ENCODE measurements at regions not wholly inside any gene's neighbourhood (a gene's known extent, or its start where the extent isn't known, plus 50 kb on each side); places are given as distances from the start of the nearest gene placed in this dataset.
"Not testable (repeated sequence)": the region's sequence is repeated elsewhere in the genome, so short reads cannot be mapped to it uniquely, and the experiment has no call there.

DNA sequence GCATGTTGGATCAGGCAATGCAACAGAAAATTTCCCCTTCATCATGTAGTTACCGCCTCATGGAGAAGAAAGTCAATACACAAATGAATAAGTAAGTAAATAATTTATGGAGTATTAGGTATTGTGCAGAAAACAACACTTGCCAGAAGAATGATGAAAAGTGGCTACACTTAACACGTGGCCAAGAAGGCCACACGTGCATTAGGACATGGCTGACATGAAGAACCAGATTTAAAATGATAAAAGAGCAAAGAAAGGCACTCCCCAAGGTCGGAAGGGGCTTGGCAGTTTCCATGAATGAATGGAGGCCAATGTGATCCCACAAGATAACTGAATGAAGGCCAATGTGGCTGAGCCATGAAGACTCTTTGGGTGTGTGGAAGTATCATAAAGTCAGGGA, 447.2 kb downstream of the DOK5 start:
- intact Hi-C loops (cut with DNase I): no loop called here
- Histone ChIP-seq H3K9me3 (no peaks in the 10 kb centered on the region), H3K36me3 (no peaks in the 10 kb centered on the region), H3K27me3 (no peaks in the 10 kb centered on the region), H3K4me1 (no peaks in the 10 kb centered on the region), H3K4me3 (no peak overlapping the region), H3K27ac (no peak overlapping the region)
- ATAC-seq (no peak), DNase-seq (no peak)
- 54 to 62% (median 59%) methylated on average over 4 of the region's 4 CpGs for WGBS, 4 donors
- TF ChIP-seq, protein P1, sequence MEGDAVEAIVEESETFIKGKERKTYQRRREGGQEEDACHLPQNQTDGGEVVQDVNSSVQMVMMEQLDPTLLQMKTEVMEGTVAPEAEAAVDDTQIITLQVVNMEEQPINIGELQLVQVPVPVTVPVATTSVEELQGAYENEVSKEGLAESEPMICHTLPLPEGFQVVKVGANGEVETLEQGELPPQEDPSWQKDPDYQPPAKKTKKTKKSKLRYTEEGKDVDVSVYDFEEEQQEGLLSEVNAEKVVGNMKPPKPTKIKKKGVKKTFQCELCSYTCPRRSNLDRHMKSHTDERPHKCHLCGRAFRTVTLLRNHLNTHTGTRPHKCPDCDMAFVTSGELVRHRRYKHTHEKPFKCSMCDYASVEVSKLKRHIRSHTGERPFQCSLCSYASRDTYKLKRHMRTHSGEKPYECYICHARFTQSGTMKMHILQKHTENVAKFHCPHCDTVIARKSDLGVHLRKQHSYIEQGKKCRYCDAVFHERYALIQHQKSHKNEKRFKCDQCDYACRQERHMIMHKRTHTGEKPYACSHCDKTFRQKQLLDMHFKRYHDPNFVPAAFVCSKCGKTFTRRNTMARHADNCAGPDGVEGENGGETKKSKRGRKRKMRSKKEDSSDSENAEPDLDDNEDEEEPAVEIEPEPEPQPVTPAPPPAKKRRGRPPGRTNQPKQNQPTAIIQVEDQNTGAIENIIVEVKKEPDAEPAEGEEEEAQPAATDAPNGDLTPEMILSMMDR (IDR thresholded peaks at IDR 0.05): no peak
- no peak for TF ChIP-seq POLR2A (IDR thresholded peaks at IDR 0.05)

DNA sequence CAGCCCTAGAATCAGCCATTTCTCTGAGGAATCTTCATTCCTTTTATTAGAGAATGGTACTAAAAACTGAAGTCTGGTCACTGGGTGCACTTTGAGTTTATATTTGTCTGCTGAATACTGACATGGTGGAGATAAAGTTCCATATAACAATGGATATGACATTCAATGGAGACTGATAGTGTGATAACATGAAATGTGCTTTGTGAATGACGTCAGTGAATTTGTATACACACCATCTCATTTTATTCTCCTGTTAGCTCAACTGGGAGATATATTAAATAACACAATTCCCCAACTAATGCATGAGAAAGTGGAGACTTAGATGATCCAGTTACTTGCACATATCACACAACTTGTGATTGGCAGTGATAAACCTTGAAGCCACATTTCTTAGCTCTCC, 446.7 kb downstream of the DOK5 start:
- Histone ChIP-seq H3K27me3 (no peaks in the 10 kb centered on the region), H3K27ac (no peak overlapping the region), H3K9me3 (no peaks in the 10 kb centered on the region), H3K4me1 (no peaks in the 10 kb centered on the region), H3K36me3 (no peaks in the 10 kb centered on the region), H3K4me3 (no peak overlapping the region)
- DNase-seq (no peak), ATAC-seq (no peak)
- intact Hi-C loops (cut with DNase I): no loop called here
- WGBS, 4 donors: 51 to 67% (median 56%) methylated on average over 1 of the region's 1 CpG
- TF ChIP-seq, protein P1 (IDR thresholded peaks at IDR 0.05): no peak
- no peak for TF ChIP-seq POLR2A (IDR thresholded peaks at IDR 0.05)

DNA sequence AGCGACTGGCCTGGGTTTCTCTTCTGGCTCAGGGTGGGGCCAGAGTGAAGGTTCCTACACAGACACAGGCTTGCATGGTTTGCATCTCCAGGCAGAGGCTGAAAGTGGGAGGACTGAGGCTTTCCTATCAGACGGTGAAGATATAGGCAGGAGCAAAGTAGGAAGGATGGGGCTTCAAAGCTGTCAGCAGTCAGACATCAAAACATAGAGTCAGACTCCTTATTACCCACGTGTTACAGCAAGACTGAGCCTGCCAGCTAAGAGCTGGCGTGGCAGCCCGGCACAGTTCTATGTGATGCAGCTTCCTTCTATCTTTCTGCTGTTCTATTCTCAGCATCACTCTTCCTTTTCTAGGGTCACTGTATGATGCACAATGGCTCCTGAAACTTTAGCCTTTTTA, 445.1 kb downstream of the DOK5 start:
- 35 to 48% (median 42%) methylated on average over 5 of the region's 5 CpGs for WGBS, 4 donors
- no peak overlapping the region for H3K4me3 ChIP-seq
- TF ChIP-seq POLR2A (IDR thresholded peaks at IDR 0.05): no peak
- TF ChIP-seq, protein P1 (IDR thresholded peaks at IDR 0.05): no peak
- H3K27me3 ChIP-seq: no peaks in the 10 kb centered on the region
- intact Hi-C loops (cut with DNase I): no loop called here
- no peaks in the 10 kb centered on the region for H3K36me3 ChIP-seq
- no peak for DNase-seq
- H3K4me1 ChIP-seq: no peaks in the 10 kb centered on the region
- ATAC-seq: no peak
- H3K27ac ChIP-seq: no peak overlapping the region
- H3K9me3 ChIP-seq: no peaks in the 10 kb centered on the region

DNA sequence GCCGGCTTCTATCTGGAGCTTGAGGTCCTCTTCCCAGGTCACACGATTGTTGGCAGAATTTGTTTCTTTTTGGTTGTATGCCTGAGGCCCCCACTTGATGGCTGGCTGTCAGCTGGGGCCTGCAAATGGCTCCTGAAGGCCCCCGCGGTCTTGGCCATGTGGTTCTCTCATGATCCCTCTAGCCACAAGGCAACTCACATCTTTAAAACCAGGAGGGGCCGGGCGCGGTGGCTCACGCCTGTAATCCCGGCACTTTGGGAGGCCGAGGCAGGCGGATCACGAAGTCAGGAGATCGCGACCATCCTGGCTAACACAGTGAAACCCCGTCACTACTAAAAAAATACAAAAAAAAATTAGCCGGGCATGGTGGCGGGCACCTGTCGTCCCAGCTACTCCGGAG, 443.6 kb downstream of the DOK5 start:
- H3K4me3 ChIP-seq; H3K36me3 ChIP-seq; H3K27me3 ChIP-seq; H3K27ac ChIP-seq; H3K9me3 ChIP-seq; ATAC-seq; H3K4me1 ChIP-seq; DNase-seq; intact Hi-C loops (cut with DNase I): not testable (repeated sequence)
- 89 to 94% (median 92%) methylated on average over 19 of the region's 19 CpGs for WGBS, 4 donors

DNA sequence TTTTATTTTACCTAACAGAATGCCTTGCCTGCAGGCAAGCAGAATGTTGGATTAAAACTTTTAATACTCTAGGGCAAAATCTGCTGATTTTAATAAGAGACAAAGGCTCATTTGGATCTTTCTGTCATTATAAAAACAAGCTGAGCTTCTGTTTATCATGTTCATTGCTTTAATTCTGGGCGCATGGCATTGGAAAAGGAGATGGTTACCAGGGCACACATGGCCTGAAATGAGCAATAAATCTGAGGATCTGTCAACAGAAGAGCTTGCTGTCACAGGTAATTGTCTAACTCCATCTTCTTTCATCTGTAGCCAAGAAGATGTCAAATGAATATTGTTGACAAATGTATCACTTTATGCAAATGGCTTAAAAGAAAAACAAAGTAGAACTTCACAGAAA, 439.6 kb downstream of the DOK5 start:
- Histone ChIP-seq H3K9me3 (peaks cover 0 to 3% (median 0%) of the 10 kb centered on the region in 12 donors), H3K36me3 (no peaks in the 10 kb centered on the region), H3K4me1 (no peaks in the 10 kb centered on the region), H3K27ac (no peak overlapping the region), H3K27me3 (no peaks in the 10 kb centered on the region), H3K4me3 (no peak overlapping the region)
- no peak for TF ChIP-seq POLR2A (IDR thresholded peaks at IDR 0.05)
- TF ChIP-seq, protein P1 (IDR thresholded peaks at IDR 0.05): no peak
- intact Hi-C loops (cut with DNase I): no loop called here
- WGBS, 4 donors: 80 to 93% (median 81%) methylated on average over 1 of the region's 1 CpG
- ATAC-seq: no peak
- DNase-seq: no peak
